WTC11 (cell line): ENCODE measurements at regions not wholly inside any gene's neighbourhood (a gene's known extent, or its start where the extent isn't known, plus 50 kb on each side); places are given as distances from the start of the nearest gene placed in this dataset.

Source experiments
- ATAC-seq: fragments of 200-7000 bp; cut with Tn5 transposase; 2 replicates; pipeline ENCODE4 v1.10.0; 2021; ENCODE audit warnings: mild to moderate bottlenecking, moderate library complexity
- CTCF ChIA-PET: fragments of 300-600 bp; sonication (Branson Sonifier 250); formaldehyde crosslinking; loops from one replicate; lab custom pipeline; 2021; ENCODE audit warnings: antibody characterized with exemption; lab: Charles Lee
- POLR2A ChIA-PET: fragments of 350-600 bp; sonication (Branson Sonifier 250); formaldehyde crosslinking; loops from one replicate; lab custom pipeline; 2021; ENCODE audit warnings: antibody characterized with exemption; lab: Charles Lee
- DNase-seq: peaks from one replicate; pipeline ENCODE4 v3.0.0; 2021; ENCODE audit warnings: low spot score
- H3K27ac Mint-ChIP-seq: 2 replicates; pipeline ENCODE4 v1.8.0; 2021; ENCODE audit warnings: mixed read lengths
- H3K27me3 Mint-ChIP-seq: 2 replicates; pipeline ENCODE4 v1.8.0; 2021; ENCODE audit warnings: low read depth, mild to moderate bottlenecking, moderate library complexity, mixed read lengths
- H3K36me3 Mint-ChIP-seq: 2 replicates; pipeline ENCODE4 v1.8.0; 2021; ENCODE audit warnings: mixed read lengths
- H3K4me1 Mint-ChIP-seq: 2 replicates; pipeline ENCODE4 v1.8.0; 2022; ENCODE audit warnings: mixed read lengths
- H3K4me3 Mint-ChIP-seq: 2 replicates; pipeline ENCODE4 v1.8.0; 2021; ENCODE audit warnings: mild to moderate bottlenecking, moderate library complexity, mixed read lengths
- H3K9me3 Mint-ChIP-seq: 2 replicates; pipeline ENCODE4 v1.8.0; 2021; ENCODE audit warnings: mixed read lengths
- CREB1 ChIP-seq: sonication (generic); formaldehyde crosslinking; IDR thresholded peaks from 2 replicates; pipeline ENCODE4 v1.8.0; 2023; ENCODE audit warnings: mild to moderate bottlenecking, missing genetic modification reagents
- CREM ChIP-seq: sonication (generic); formaldehyde crosslinking; IDR thresholded peaks from 2 replicates; pipeline ENCODE4 v1.8.1; 2022; ENCODE audit warnings: mild to moderate bottlenecking, missing genetic modification reagents, moderate library complexity
- CTCF ChIP-seq: fragments of 200-600 bp; IDR thresholded peaks from 2 replicates; pipeline ENCODE4 v1.8.0; 2022; ENCODE audit warnings: antibody characterized with exemption
- ELF4 ChIP-seq: sonication (generic); formaldehyde crosslinking; IDR thresholded peaks from 2 replicates; pipeline ENCODE4 v1.8.1; 2022; ENCODE audit warnings: low read depth, mild to moderate bottlenecking, moderate library complexity, missing genetic modification reagents
- ESRRA ChIP-seq: sonication (generic); formaldehyde crosslinking; IDR thresholded peaks from 2 replicates; pipeline ENCODE4 v1.8.1; 2022; ENCODE audit warnings: mild to moderate bottlenecking, missing genetic modification reagents, borderline replicate concordance
- ETV6 ChIP-seq: sonication (generic); formaldehyde crosslinking; IDR thresholded peaks from 2 replicates; pipeline ENCODE4 v1.8.1; 2022; ENCODE audit warnings: mild to moderate bottlenecking, missing genetic modification reagents
- FOXP1 ChIP-seq: sonication (generic); formaldehyde crosslinking; IDR thresholded peaks from 2 replicates; pipeline ENCODE4 v1.8.0; 2022; ENCODE audit warnings: missing genetic modification reagents, mild to moderate bottlenecking, moderate library complexity, borderline replicate concordance
- GRHL2 ChIP-seq: fragments of 250-450 bp; sonication (Bioruptor Pico); IDR thresholded peaks from 2 replicates; pipeline ENCODE4 v1.8.0; 2022; ENCODE audit warnings: mild to moderate bottlenecking, moderate library complexity; ENCODE audit not compliant: insufficient replicate concordance, severe bottlenecking
- KAT7 ChIP-seq: sonication (generic); formaldehyde crosslinking; IDR thresholded peaks from 2 replicates; pipeline ENCODE4 v1.8.1; 2023; ENCODE audit warnings: missing genetic modification reagents, mild to moderate bottlenecking, borderline replicate concordance
- NFE2L1 ChIP-seq: sonication (generic); formaldehyde crosslinking; IDR thresholded peaks from 2 replicates; pipeline ENCODE4 v1.8.1; 2023; ENCODE audit warnings: missing genetic modification reagents
- OVOL2 ChIP-seq: fragments of 250-450 bp; sonication (Bioruptor Pico); IDR thresholded peaks from 2 replicates; pipeline ENCODE4 v1.9.0; 2021; ENCODE audit warnings: mild to moderate bottlenecking, borderline replicate concordance
- SMAD3 ChIP-seq: sonication (generic); formaldehyde crosslinking; IDR thresholded peaks from 2 replicates; pipeline ENCODE4 v1.8.0; 2022; ENCODE audit warnings: missing genetic modification reagents, mild to moderate bottlenecking, borderline replicate concordance
- TP53 ChIP-seq: sonication (generic); formaldehyde crosslinking; IDR thresholded peaks from 2 replicates; pipeline ENCODE4 v1.8.1; 2023; ENCODE audit warnings: mild to moderate bottlenecking, missing genetic modification reagents
- ZBTB43 ChIP-seq: sonication (generic); formaldehyde crosslinking; IDR thresholded peaks from 2 replicates; pipeline ENCODE4 v1.8.1; 2023; ENCODE audit warnings: mild to moderate bottlenecking, missing genetic modification reagents
- ZMAT4 ChIP-seq: fragments of 250-450 bp; sonication (Bioruptor Pico); IDR thresholded peaks from 2 replicates; pipeline ENCODE4 v1.9.0; 2021; ENCODE audit warnings: mild to moderate bottlenecking
- ZNF219 ChIP-seq: sonication (generic); formaldehyde crosslinking; IDR thresholded peaks from 2 replicates; pipeline ENCODE4 v1.8.0; 2023; ENCODE audit warnings: missing genetic modification reagents, mild to moderate bottlenecking, borderline replicate concordance
- ZNF423 ChIP-seq: fragments of 250-450 bp; sonication (Bioruptor Pico); IDR thresholded peaks from 2 replicates; pipeline ENCODE4 v2.1.2; 2022; ENCODE audit warnings: mild to moderate bottlenecking, moderate library complexity
- TF ChIP-seq, protein P1 (sequence below): sonication (generic); formaldehyde crosslinking; IDR thresholded peaks from 2 replicates; pipeline ENCODE4 v1.8.0; 2023; ENCODE audit warnings: missing genetic modification reagents, mild to moderate bottlenecking, borderline replicate concordance
- TF ChIP-seq, protein P2 (sequence below): fragments of 250-450 bp; sonication (Bioruptor Pico); IDR thresholded peaks from 2 replicates; pipeline ENCODE4 v2.1.2; 2022; ENCODE audit warnings: mild to moderate bottlenecking, moderate library complexity
- TF ChIP-seq, protein P3 (sequence below): sonication (generic); formaldehyde crosslinking; IDR thresholded peaks from 2 replicates; pipeline ENCODE4 v1.8.0; 2023; ENCODE audit warnings: missing genetic modification reagents
- TF ChIP-seq, protein P4 (sequence below): sonication (generic); formaldehyde crosslinking; IDR thresholded peaks from 2 replicates; pipeline ENCODE4 v1.8.0; 2022; ENCODE audit warnings: mild to moderate bottlenecking, missing genetic modification reagents
- TF ChIP-seq, protein P5 (sequence below): fragments of 250-450 bp; sonication (Bioruptor Pico); IDR thresholded peaks from 2 replicates; pipeline ENCODE4 v1.9.0; 2021; ENCODE audit warnings: mild to moderate bottlenecking
- TF ChIP-seq, protein P6 (sequence below): sonication (generic); formaldehyde crosslinking; IDR thresholded peaks from 2 replicates; pipeline ENCODE4 v1.8.1; 2022; ENCODE audit warnings: mild to moderate bottlenecking, moderate library complexity, missing genetic modification reagents

GRCh38 chr2:3913166-3913565 lies 209.8 kb downstream of the DCDC2C start (continued):
- TF ChIP-seq, protein P1, sequence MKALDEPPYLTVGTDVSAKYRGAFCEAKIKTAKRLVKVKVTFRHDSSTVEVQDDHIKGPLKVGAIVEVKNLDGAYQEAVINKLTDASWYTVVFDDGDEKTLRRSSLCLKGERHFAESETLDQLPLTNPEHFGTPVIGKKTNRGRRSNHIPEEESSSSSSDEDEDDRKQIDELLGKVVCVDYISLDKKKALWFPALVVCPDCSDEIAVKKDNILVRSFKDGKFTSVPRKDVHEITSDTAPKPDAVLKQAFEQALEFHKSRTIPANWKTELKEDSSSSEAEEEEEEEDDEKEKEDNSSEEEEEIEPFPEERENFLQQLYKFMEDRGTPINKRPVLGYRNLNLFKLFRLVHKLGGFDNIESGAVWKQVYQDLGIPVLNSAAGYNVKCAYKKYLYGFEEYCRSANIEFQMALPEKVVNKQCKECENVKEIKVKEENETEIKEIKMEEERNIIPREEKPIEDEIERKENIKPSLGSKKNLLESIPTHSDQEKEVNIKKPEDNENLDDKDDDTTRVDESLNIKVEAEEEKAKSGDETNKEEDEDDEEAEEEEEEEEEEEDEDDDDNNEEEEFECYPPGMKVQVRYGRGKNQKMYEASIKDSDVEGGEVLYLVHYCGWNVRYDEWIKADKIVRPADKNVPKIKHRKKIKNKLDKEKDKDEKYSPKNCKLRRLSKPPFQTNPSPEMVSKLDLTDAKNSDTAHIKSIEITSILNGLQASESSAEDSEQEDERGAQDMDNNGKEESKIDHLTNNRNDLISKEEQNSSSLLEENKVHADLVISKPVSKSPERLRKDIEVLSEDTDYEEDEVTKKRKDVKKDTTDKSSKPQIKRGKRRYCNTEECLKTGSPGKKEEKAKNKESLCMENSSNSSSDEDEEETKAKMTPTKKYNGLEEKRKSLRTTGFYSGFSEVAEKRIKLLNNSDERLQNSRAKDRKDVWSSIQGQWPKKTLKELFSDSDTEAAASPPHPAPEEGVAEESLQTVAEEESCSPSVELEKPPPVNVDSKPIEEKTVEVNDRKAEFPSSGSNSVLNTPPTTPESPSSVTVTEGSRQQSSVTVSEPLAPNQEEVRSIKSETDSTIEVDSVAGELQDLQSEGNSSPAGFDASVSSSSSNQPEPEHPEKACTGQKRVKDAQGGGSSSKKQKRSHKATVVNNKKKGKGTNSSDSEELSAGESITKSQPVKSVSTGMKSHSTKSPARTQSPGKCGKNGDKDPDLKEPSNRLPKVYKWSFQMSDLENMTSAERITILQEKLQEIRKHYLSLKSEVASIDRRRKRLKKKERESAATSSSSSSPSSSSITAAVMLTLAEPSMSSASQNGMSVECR, result no peak
- TF ChIP-seq, protein P2, sequence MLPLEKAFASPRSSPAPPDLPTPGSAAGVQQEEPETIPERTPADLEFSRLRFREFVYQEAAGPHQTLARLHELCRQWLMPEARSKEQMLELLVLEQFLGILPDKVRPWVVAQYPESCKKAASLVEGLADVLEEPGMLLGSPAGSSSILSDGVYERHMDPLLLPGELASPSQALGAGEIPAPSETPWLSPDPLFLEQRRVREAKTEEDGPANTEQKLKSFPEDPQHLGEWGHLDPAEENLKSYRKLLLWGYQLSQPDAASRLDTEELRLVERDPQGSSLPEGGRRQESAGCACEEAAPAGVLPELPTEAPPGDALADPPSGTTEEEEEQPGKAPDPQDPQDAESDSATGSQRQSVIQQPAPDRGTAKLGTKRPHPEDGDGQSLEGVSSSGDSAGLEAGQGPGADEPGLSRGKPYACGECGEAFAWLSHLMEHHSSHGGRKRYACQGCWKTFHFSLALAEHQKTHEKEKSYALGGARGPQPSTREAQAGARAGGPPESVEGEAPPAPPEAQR, result no peak
- TF ChIP-seq KAT7 (CRISPR knock-in tag), result no peak
- no peak for TF ChIP-seq TP53
- no peak for TF ChIP-seq ZMAT4 (CRISPR knock-in tag)
- TF ChIP-seq, protein P3, sequence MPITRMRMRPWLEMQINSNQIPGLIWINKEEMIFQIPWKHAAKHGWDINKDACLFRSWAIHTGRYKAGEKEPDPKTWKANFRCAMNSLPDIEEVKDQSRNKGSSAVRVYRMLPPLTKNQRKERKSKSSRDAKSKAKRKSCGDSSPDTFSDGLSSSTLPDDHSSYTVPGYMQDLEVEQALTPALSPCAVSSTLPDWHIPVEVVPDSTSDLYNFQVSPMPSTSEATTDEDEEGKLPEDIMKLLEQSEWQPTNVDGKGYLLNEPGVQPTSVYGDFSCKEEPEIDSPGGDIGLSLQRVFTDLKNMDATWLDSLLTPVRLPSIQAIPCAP (CRISPR knock-in tag), result no peak
- TF ChIP-seq CREB1 (CRISPR knock-in tag), result no peak
- TF ChIP-seq NFE2L1 (CRISPR knock-in tag), result no peak
- no peak for TF ChIP-seq CREM (CRISPR knock-in tag)
- TF ChIP-seq ZNF219 (CRISPR knock-in tag), result no peak

GRCh38 chr2:3914241-3914640 lies 210.9 kb downstream of the DCDC2C start:
- Mint-ChIP-seq H3K4me3 (no peak overlapping the region), H3K27ac (no peak overlapping the region)
- POLR2A ChIA-PET, result no interaction called here
- TF ChIP-seq SMAD3 (CRISPR knock-in tag) (no peak), TP53 (no peak), GRHL2 (CRISPR knock-in tag) (no peak), ELF4 (CRISPR knock-in tag) (no peak), NFE2L1 (CRISPR knock-in tag) (no peak), FOXP1 (CRISPR knock-in tag) (no peak), CTCF (no peak), KAT7 (CRISPR knock-in tag) (no peak), ESRRA (CRISPR knock-in tag) (no peak), OVOL2 (CRISPR knock-in tag) (no peak), ZNF423 (CRISPR knock-in tag) (no peak), ZBTB43 (CRISPR knock-in tag) (no peak), ETV6 (CRISPR knock-in tag) (no peak)
- TF ChIP-seq, protein P4, sequence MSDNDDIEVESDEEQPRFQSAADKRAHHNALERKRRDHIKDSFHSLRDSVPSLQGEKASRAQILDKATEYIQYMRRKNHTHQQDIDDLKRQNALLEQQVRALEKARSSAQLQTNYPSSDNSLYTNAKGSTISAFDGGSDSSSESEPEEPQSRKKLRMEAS (CRISPR knock-in tag), result no peak
- TF ChIP-seq, protein P5, sequence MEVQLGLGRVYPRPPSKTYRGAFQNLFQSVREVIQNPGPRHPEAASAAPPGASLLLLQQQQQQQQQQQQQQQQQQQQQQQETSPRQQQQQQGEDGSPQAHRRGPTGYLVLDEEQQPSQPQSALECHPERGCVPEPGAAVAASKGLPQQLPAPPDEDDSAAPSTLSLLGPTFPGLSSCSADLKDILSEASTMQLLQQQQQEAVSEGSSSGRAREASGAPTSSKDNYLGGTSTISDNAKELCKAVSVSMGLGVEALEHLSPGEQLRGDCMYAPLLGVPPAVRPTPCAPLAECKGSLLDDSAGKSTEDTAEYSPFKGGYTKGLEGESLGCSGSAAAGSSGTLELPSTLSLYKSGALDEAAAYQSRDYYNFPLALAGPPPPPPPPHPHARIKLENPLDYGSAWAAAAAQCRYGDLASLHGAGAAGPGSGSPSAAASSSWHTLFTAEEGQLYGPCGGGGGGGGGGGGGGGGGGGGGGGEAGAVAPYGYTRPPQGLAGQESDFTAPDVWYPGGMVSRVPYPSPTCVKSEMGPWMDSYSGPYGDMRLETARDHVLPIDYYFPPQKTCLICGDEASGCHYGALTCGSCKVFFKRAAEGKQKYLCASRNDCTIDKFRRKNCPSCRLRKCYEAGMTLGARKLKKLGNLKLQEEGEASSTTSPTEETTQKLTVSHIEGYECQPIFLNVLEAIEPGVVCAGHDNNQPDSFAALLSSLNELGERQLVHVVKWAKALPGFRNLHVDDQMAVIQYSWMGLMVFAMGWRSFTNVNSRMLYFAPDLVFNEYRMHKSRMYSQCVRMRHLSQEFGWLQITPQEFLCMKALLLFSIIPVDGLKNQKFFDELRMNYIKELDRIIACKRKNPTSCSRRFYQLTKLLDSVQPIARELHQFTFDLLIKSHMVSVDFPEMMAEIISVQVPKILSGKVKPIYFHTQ (CRISPR knock-in tag), result no peak
- TF ChIP-seq, protein P6, sequence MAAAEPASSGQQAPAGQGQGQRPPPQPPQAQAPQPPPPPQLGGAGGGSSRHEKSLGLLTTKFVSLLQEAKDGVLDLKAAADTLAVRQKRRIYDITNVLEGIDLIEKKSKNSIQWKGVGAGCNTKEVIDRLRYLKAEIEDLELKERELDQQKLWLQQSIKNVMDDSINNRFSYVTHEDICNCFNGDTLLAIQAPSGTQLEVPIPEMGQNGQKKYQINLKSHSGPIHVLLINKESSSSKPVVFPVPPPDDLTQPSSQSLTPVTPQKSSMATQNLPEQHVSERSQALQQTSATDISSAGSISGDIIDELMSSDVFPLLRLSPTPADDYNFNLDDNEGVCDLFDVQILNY (CRISPR knock-in tag), result no peak

More at GRCh38 chr2:3914241-3914640, 210.9 kb downstream of the DCDC2C start:
- Mint-ChIP-seq H3K36me3 (peaks cover 69% of the 10 kb centered on the region), H3K27me3 (peaks cover 28% of the 10 kb centered on the region), H3K4me1 (no peaks in the 10 kb centered on the region), H3K9me3 (peaks cover 86% of the 10 kb centered on the region)
- DNase-seq (no peak), ATAC-seq (no peak)
- CTCF ChIA-PET, result no interaction called here
